Neural cell (in vitro differentiated cells): ENCODE measurements at regions not wholly inside any gene's neighbourhood (a gene's known extent, or its start where the extent isn't known, plus 50 kb on each side); places are given as distances from the start of the nearest gene placed in this dataset.

Source experiments
- H2AFZ ChIP-seq: fragments of 200-600, 300-800 bp; sonication (generic), shearing (Covaris generic); 2 replicates; pipeline ENCODE4 v1.6.0; 2014; ENCODE audit warnings: low read depth, mild to moderate bottlenecking, antibody characterized with exemption, low read length, moderate library complexity
- H3F3A ChIP-seq: fragments of 200-600 bp; shearing (Covaris generic); 2 replicates; pipeline ENCODE4 v1.6.1; 2016; ENCODE audit warnings: mild to moderate bottlenecking, moderate library complexity, mixed read lengths, antibody characterized with exemption, low read length; ENCODE audit not compliant: insufficient read depth, poor library complexity, severe bottlenecking
- H3K27ac ChIP-seq: fragments of 200-600, 300-800 bp; sonication (generic), shearing (Covaris generic); 2 replicates; pipeline ENCODE4 v1.5.1; 2014; ENCODE audit warnings: mild to moderate bottlenecking, low read length, moderate library complexity
- H3K27me3 ChIP-seq: fragments of 300-800, 200-600 bp; sonication (generic), shearing (Covaris generic); 2 replicates; pipeline ENCODE4 v1.6.0; 2014; ENCODE audit warnings: mild to moderate bottlenecking, low read depth, low read length, moderate library complexity; ENCODE audit not compliant: insufficient read depth
- H3K36me3 ChIP-seq: fragments of 300-800, 200-600 bp; sonication (generic), shearing (Covaris generic); 2 replicates; pipeline ENCODE4 v1.5.1; 2014; ENCODE audit warnings: mild to moderate bottlenecking, antibody characterized with exemption, low read length, moderate library complexity; ENCODE audit not compliant: insufficient read depth
- H3K4me2 ChIP-seq: fragments of 300-800, 200-600 bp; sonication (generic), shearing (Covaris generic); 2 replicates; pipeline ENCODE4 v1.6.0; 2014; ENCODE audit warnings: mild to moderate bottlenecking, low read length
- H3K4me3 ChIP-seq: fragments of 300-800, 200-600 bp; sonication (generic), shearing (Covaris generic); 2 replicates; pipeline ENCODE4 v1.5.1; 2014; ENCODE audit warnings: mild to moderate bottlenecking, low read length, moderate library complexity
- H3K79me2 ChIP-seq: fragments of 200-600 bp; shearing (Covaris generic); replicated peaks from 2 replicates; pipeline ENCODE4 v1.6.0; 2014; ENCODE audit warnings: mild to moderate bottlenecking, low read length, moderate library complexity; ENCODE audit not compliant: insufficient read depth
- H3K9ac ChIP-seq: fragments of 300-800, 200-600 bp; sonication (generic), shearing (Covaris generic); 2 replicates; pipeline ENCODE4 v1.6.1; 2016; ENCODE audit warnings: mild to moderate bottlenecking, low read length, mixed read lengths
- H3K9me2 ChIP-seq: fragments of 200-600 bp; shearing (Covaris generic); 2 replicates; pipeline ENCODE4 v1.6.1; 2016; ENCODE audit warnings: mild to moderate bottlenecking, low read length, mixed read lengths; ENCODE audit not compliant: insufficient read depth
- H3K9me3 ChIP-seq: fragments of 200-600, 300-800 bp; sonication (generic), shearing (Covaris generic); 2 replicates; pipeline ENCODE4 v1.6.1; 2016; ENCODE audit warnings: mild to moderate bottlenecking, mixed run types, low read length, moderate library complexity, mixed read lengths
- H4K20me1 ChIP-seq: fragments of 200-600 bp; shearing (Covaris generic); 2 replicates; pipeline ENCODE4 v1.6.1; 2016; ENCODE audit warnings: mild to moderate bottlenecking, mixed run types; ENCODE audit not compliant: insufficient read depth
- EP300 ChIP-seq: fragments of 450-650 bp; conservative IDR thresholded peaks from 2 replicates; pipeline ENCODE4 v1.6.1; 2014; ENCODE audit warnings: antibody characterized with exemption, mild to moderate bottlenecking, moderate library complexity; ENCODE audit not compliant: poor library complexity, severe bottlenecking
- EZH2 ChIP-seq: fragments of 200-600, 300-800 bp; shearing (Covaris generic), sonication (generic); IDR thresholded peaks from 2 replicates; pipeline ENCODE4 v1.6.1; 2014; ENCODE audit warnings: antibody characterized with exemption, low read length, borderline replicate concordance, mild to moderate bottlenecking; ENCODE audit not compliant: insufficient read depth, poor library complexity, severe bottlenecking
- MXI1 ChIP-seq: fragments of 450-650 bp; conservative IDR thresholded peaks from 2 replicates; pipeline ENCODE4 v1.6.1; 2014; ENCODE audit warnings: antibody characterized with exemption, mild to moderate bottlenecking; ENCODE audit not compliant: poor library complexity, severe bottlenecking
- POLR2AphosphoS5 ChIP-seq: IDR thresholded peaks from 2 replicates; pipeline ENCODE4 v1.6.1; 2012
- RAD21 ChIP-seq: fragments of 450-650 bp; conservative IDR thresholded peaks from 2 replicates; pipeline ENCODE4 v1.6.1; 2014; ENCODE audit warnings: antibody characterized with exemption, mild to moderate bottlenecking, moderate library complexity
- SMC3 ChIP-seq: fragments of 450-650 bp; conservative IDR thresholded peaks from 2 replicates; pipeline ENCODE4 v1.6.1; 2014; ENCODE audit warnings: antibody characterized with exemption, mild to moderate bottlenecking, moderate library complexity; ENCODE audit not compliant: poor library complexity
- TAF1 ChIP-seq: IDR thresholded peaks from 2 replicates; pipeline ENCODE4 v1.6.1; 2012; ENCODE audit warnings: low read depth
- TF ChIP-seq, protein P1 (sequence below): fragments of 450-650 bp; IDR thresholded peaks from 2 replicates; pipeline ENCODE4 v1.5.1; 2014; ENCODE audit warnings: antibody characterized with exemption, mild to moderate bottlenecking, moderate library complexity; ENCODE audit not compliant: poor library complexity, severe bottlenecking
- TF ChIP-seq, protein P2 (sequence below): IDR thresholded peaks from 2 replicates; pipeline ENCODE4 v1.6.1; 2012; ENCODE audit warnings: borderline replicate concordance

- H4K20me1 ChIP-seq: no peaks in the 10 kb centered on the region
- no peaks in the 10 kb centered on the region for H3K9me3 ChIP-seq
- no peaks in the 10 kb centered on the region for H3K27me3 ChIP-seq
- no peak for TF ChIP-seq MXI1
- no peak for TF ChIP-seq RAD21
- no peak for TF ChIP-seq EZH2
- no peak for TF ChIP-seq POLR2AphosphoS5
- TF ChIP-seq, protein P1, sequence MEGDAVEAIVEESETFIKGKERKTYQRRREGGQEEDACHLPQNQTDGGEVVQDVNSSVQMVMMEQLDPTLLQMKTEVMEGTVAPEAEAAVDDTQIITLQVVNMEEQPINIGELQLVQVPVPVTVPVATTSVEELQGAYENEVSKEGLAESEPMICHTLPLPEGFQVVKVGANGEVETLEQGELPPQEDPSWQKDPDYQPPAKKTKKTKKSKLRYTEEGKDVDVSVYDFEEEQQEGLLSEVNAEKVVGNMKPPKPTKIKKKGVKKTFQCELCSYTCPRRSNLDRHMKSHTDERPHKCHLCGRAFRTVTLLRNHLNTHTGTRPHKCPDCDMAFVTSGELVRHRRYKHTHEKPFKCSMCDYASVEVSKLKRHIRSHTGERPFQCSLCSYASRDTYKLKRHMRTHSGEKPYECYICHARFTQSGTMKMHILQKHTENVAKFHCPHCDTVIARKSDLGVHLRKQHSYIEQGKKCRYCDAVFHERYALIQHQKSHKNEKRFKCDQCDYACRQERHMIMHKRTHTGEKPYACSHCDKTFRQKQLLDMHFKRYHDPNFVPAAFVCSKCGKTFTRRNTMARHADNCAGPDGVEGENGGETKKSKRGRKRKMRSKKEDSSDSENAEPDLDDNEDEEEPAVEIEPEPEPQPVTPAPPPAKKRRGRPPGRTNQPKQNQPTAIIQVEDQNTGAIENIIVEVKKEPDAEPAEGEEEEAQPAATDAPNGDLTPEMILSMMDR: no peak
- no peaks in the 10 kb centered on the region for H3F3A ChIP-seq
- H2AFZ ChIP-seq: no peak overlapping the region
- no peak overlapping the region for H3K4me2 ChIP-seq
- no peak overlapping the region for H3K4me3 ChIP-seq
- H3K9ac ChIP-seq: no peak overlapping the region
- no peaks in the 10 kb centered on the region for H3K36me3 ChIP-seq
- H3K27ac ChIP-seq: no peak overlapping the region
- H3K79me2 ChIP-seq: no peaks in the 10 kb centered on the region
- no peaks in the 10 kb centered on the region for H3K9me2 ChIP-seq
Measured at GRCh38 chr1:13916530-13916929, 216.5 kb downstream of the PRDM2 start.

GRCh38 chr1:13917607-13918006 is 217.6 kb downstream of the PRDM2 start:
- no peak overlapping the region for H2AFZ ChIP-seq
- H3K27me3 ChIP-seq: no peaks in the 10 kb centered on the region
- H3K79me2 ChIP-seq: no peaks in the 10 kb centered on the region

GRCh38 chr1:13918862-13919261 is 218.9 kb downstream of the PRDM2 start:
- no peak overlapping the region for H2AFZ ChIP-seq
- no peaks in the 10 kb centered on the region for H3K79me2 ChIP-seq
- H4K20me1 ChIP-seq: no peaks in the 10 kb centered on the region
- H3F3A ChIP-seq: no peaks in the 10 kb centered on the region
- H3K9me3 ChIP-seq: no peaks in the 10 kb centered on the region
- TF ChIP-seq POLR2AphosphoS5 (no peak), RAD21 (no peak), EZH2 (no peak), SMC3 (no peak), EP300 (no peak), MXI1 (no peak), TAF1 (no peak)
- TF ChIP-seq, protein P1: no peak
- TF ChIP-seq, protein P2, sequence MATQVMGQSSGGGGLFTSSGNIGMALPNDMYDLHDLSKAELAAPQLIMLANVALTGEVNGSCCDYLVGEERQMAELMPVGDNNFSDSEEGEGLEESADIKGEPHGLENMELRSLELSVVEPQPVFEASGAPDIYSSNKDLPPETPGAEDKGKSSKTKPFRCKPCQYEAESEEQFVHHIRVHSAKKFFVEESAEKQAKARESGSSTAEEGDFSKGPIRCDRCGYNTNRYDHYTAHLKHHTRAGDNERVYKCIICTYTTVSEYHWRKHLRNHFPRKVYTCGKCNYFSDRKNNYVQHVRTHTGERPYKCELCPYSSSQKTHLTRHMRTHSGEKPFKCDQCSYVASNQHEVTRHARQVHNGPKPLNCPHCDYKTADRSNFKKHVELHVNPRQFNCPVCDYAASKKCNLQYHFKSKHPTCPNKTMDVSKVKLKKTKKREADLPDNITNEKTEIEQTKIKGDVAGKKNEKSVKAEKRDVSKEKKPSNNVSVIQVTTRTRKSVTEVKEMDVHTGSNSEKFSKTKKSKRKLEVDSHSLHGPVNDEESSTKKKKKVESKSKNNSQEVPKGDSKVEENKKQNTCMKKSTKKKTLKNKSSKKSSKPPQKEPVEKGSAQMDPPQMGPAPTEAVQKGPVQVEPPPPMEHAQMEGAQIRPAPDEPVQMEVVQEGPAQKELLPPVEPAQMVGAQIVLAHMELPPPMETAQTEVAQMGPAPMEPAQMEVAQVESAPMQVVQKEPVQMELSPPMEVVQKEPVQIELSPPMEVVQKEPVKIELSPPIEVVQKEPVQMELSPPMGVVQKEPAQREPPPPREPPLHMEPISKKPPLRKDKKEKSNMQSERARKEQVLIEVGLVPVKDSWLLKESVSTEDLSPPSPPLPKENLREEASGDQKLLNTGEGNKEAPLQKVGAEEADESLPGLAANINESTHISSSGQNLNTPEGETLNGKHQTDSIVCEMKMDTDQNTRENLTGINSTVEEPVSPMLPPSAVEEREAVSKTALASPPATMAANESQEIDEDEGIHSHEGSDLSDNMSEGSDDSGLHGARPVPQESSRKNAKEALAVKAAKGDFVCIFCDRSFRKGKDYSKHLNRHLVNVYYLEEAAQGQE: no peak
- no peaks in the 10 kb centered on the region for H3K27me3 ChIP-seq
- H3K36me3 ChIP-seq: no peaks in the 10 kb centered on the region
- no peak overlapping the region for H3K9ac ChIP-seq
- H3K27ac ChIP-seq: no peak overlapping the region
- H3K9me2 ChIP-seq: no peaks in the 10 kb centered on the region
- H3K4me2 ChIP-seq: no peak overlapping the region
- no peak overlapping the region for H3K4me3 ChIP-seq

More at GRCh38 chr1:13917607-13918006, 217.6 kb downstream of the PRDM2 start:
- Histone ChIP-seq H3K4me3 (no peak overlapping the region), H3K9me3 (no peaks in the 10 kb centered on the region), H3K27ac (no peak overlapping the region), H3K4me2 (no peak overlapping the region), H3K9me2 (no peaks in the 10 kb centered on the region), H3K9ac (no peak overlapping the region), H4K20me1 (no peaks in the 10 kb centered on the region), H3F3A (no peaks in the 10 kb centered on the region), H3K36me3 (no peaks in the 10 kb centered on the region)
- TF ChIP-seq RAD21 (no peak), SMC3 (no peak), EZH2 (no peak), TAF1 (no peak)
